ENCODE measurements at regions not wholly inside any gene's neighbourhood (a gene's known extent, or its start where the extent isn't known, plus 50 kb on each side); places are given as distances from the start of the nearest gene placed in this dataset.

DNA sequence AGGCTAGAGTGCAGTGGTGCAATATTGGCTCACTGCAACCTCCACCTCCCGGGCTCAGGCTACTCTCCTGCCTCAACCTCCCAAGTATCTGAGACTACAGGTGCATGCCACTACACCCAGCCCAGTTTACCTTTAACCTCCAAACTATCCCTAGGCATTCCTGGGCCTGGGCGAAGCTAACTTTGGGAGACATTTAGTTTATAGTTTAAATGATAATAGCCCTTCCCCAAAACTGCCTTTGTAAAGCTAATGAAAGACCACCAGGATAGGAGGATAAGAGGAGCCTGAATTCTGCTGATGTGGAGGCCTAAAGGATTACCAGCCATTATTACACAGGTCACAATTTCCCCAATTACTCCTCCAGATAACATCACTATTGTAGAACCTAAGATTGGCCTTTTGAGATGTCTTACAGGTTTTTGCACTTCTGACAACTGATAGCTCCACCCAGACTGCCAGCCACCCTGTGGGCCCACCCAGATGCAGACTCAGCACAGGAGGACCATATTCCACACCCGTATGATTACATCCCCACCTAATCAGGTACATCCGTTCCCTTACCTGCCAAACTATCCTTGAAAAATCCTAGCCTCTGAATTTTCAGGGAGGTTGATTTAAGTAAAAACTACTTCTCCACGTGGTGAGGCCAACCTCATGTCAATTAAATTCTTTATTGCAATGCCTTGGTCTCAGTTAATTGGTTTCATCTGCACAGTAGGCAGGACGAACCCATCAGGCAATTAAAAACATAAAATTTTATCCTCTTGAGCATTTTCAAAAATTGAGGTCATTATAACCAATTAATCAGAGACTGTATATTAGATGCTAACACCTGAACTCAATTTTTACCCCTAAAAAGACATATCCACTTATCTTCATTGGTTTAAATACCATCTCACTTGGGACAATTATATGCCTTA is 62.3 kb upstream of the TMEM254 start:
- no peak for TF ChIP-seq ZNF202 (tag by site-specific recombination; IDR thresholded peaks at IDR 0.05; ENCODE audit: borderline replicate concordance)
- TF ChIP-seq ZNF274 (IDR thresholded peaks at IDR 0.05; ENCODE audit: low read length): no peak
- no peak for TF ChIP-seq ZNF274 (tag by site-specific recombination; IDR thresholded peaks at IDR 0.05; ENCODE audit: borderline replicate concordance)
- no peak for TF ChIP-seq CTCF (tag by site-specific recombination; IDR thresholded peaks at IDR 0.05)
- no peak for TF ChIP-seq PRDM4 (tag by site-specific recombination; IDR thresholded peaks at IDR 0.05)
- TF ChIP-seq ZNF830 (tag by site-specific recombination; IDR thresholded peaks at IDR 0.05; ENCODE audit: low read depth): no peak
- no peak for TF ChIP-seq ZNF629 (tag by site-specific recombination; IDR thresholded peaks at IDR 0.05)
- TF ChIP-seq ZFP41 (tag by site-specific recombination; IDR thresholded peaks at IDR 0.05; ENCODE audit: borderline replicate concordance): no peak
- TF ChIP-seq REST (tag by site-specific recombination; IDR thresholded peaks at IDR 0.05): no peak
- no peak for TF ChIP-seq ZBTB1 (tag by site-specific recombination; IDR thresholded peaks at IDR 0.05)
- no peak for TF ChIP-seq MEIS1 (CRISPR knock-in tag; IDR thresholded peaks at IDR 0.05; ENCODE audit: borderline replicate concordance)
- no peak for TF ChIP-seq ZNF174 (tag by site-specific recombination; IDR thresholded peaks at IDR 0.05)

Measured in HEK293 (cell line).